DND-41 (cell line): ENCODE measurements at regions not wholly inside any gene's neighbourhood (a gene's known extent, or its start where the extent isn't known, plus 50 kb on each side); places are given as distances from the start of the nearest gene placed in this dataset.

Source experiments
- CTCF ChIP-seq: IDR thresholded peaks from 2 replicates; pipeline ENCODE4 v1.5.1; 2012; ENCODE audit warnings: borderline replicate concordance, low read length, moderate library complexity, mild to moderate bottlenecking; ENCODE audit not compliant: poor library complexity, severe bottlenecking; ENCODE audit errors: extremely low read depth
- EZH2 ChIP-seq: IDR thresholded peaks from 3 replicates; pipeline ENCODE4 v1.6.1; 2012; ENCODE audit warnings: borderline replicate concordance, low read depth, mild to moderate bottlenecking, moderate library complexity, low read length, inconsistent platforms; ENCODE audit not compliant: severe bottlenecking

DNA sequence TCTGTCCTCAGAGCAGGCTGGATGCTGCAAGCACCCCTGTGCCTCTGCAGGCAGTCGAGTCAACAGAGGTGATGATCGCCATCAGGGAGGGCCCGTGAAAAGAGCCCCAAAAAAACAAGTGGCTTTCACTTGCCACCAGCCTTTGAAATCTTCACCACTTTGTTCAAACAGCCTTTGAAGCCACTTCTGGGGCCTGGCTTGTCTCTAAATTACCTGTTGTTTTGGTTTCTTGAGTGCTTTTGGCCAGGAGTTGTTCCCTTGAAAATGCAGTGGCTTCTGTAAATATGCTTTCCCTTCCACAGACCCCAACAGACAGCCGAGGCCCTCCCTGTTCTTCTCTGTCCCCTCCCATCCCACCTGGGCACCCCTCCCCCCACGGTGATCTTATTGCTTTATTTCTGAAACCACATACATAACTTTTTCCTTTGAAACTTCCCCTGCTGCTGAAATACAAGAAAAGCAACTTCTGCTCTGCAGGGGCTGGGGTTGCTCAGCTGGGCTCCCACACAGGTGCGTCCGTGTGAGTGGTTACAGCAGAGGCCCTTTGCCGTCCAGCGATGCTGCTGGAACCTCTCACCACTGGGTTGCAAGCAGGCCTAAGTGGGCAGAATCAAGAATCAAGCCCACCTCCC lies 283.8 kb upstream of the SHH start:
- no peak for TF ChIP-seq CTCF
- no peak for TF ChIP-seq EZH2
